Left ventricle myocardium inferior (tissue), 1 donor: ENCODE measurements at regions not wholly inside any gene's neighbourhood (a gene's known extent, or its start where the extent isn't known, plus 50 kb on each side); places are given as distances from the start of the nearest gene placed in this dataset.
A peak's percentile ranks its signal among the peaks of the same experiment; 100 is the strongest.

Experiments
- DNase-seq: peaks from one replicate; pipeline ENCODE4 v3.0.0-alpha.2; 2020
- H3K27ac ChIP-seq: fragments of 200-600 bp; replicated peaks from 2 replicates; pipeline ENCODE4 v1.8.0; 2021
- H3K27me3 ChIP-seq: fragments of 200-600 bp; 2 replicates; pipeline ENCODE4 v1.8.0; 2021; ENCODE audit warnings: low read depth
- H3K36me3 ChIP-seq: fragments of 200-600 bp; 2 replicates; pipeline ENCODE4 v1.8.0; 2021
- H3K4me1 ChIP-seq: fragments of 200-600 bp; 2 replicates; pipeline ENCODE4 v1.8.0; 2021
- H3K4me3 ChIP-seq: fragments of 200-600 bp; 2 replicates; pipeline ENCODE4 v1.8.0; 2021; ENCODE audit warnings: mild to moderate bottlenecking, moderate library complexity
- H3K9me3 ChIP-seq: fragments of 200-600 bp; replicated peaks from 2 replicates; pipeline ENCODE4 v1.8.0; 2021
- CTCF ChIP-seq: fragments of 200-600 bp; IDR thresholded peaks from 2 replicates; pipeline ENCODE4 v1.8.0; 2021; ENCODE audit warnings: antibody characterized with exemption, mild to moderate bottlenecking, borderline replicate concordance
- intact Hi-C: fragments of 100-400 bp; cut with micrococcal nuclease; formaldehyde crosslinking; loops from one replicate; pipeline ENCODE4 v1.11.0; 2022
- donor health status: DM: no; HTN: yes; CAD: no; lungs with severe emphysema.

- H3K36me3 ChIP-seq: no peaks in the 10 kb centered on the region
- peaks cover 17% of the 10 kb centered on the region for H3K4me1 ChIP-seq
- H3K27ac ChIP-seq: no peak overlapping the region
- no peak overlapping the region for H3K4me3 ChIP-seq
- no peak for TF ChIP-seq CTCF
- DNase-seq: no peak
- no peaks in the 10 kb centered on the region for H3K27me3 ChIP-seq
- intact Hi-C loops: no loop called here
- peaks cover 8% of the 10 kb centered on the region for H3K9me3 ChIP-seq
Observed at GRCh38 chr10:10860455-10860976, 157.2 kb upstream of the CELF2 start.

- H3K27ac ChIP-seq: no peak overlapping the region
- intact Hi-C loops: no loop called here
- no peaks in the 10 kb centered on the region for H3K27me3 ChIP-seq
- H3K36me3 ChIP-seq: no peaks in the 10 kb centered on the region
- peaks cover 8% of the 10 kb centered on the region for H3K9me3 ChIP-seq
- no peak overlapping the region for H3K4me3 ChIP-seq
- no peaks in the 10 kb centered on the region for H3K4me1 ChIP-seq
- DNase-seq: no peak
- TF ChIP-seq CTCF: no peak
Observed at GRCh38 chr10:10865303-10865702, 152.4 kb upstream of the CELF2 start.

GRCh38 chr10:10865913-10866312 is 151.8 kb upstream of the CELF2 start:
- no peak for DNase-seq
- no peak overlapping the region for H3K4me3 ChIP-seq
- H3K4me1 ChIP-seq: peaks cover 4% of the 10 kb centered on the region
- TF ChIP-seq CTCF: no peak
- H3K27me3 ChIP-seq: no peaks in the 10 kb centered on the region
- H3K9me3 ChIP-seq: peaks cover 8% of the 10 kb centered on the region
- intact Hi-C loops: no loop called here
- H3K27ac ChIP-seq: no peak overlapping the region
- no peaks in the 10 kb centered on the region for H3K36me3 ChIP-seq

GRCh38 chr10:10869592-10869991 is 148.1 kb upstream of the CELF2 start:
- no peaks in the 10 kb centered on the region for H3K36me3 ChIP-seq
- H3K4me1 ChIP-seq: peaks cover 35% of the 10 kb centered on the region
- H3K27ac ChIP-seq: no peak overlapping the region
- intact Hi-C loops: no loop called here
- no peak overlapping the region for H3K4me3 ChIP-seq
- no peak for DNase-seq
- H3K27me3 ChIP-seq: no peaks in the 10 kb centered on the region
- H3K9me3 ChIP-seq: no peaks in the 10 kb centered on the region
- no peak for TF ChIP-seq CTCF

GRCh38 chr10:10870523-10871241 is 147.0 kb upstream of the CELF2 start:
- no peak overlapping the region for H3K4me3 ChIP-seq
- H3K9me3 ChIP-seq: no peaks in the 10 kb centered on the region
- intact Hi-C loops: no loop called here
- no peaks in the 10 kb centered on the region for H3K27me3 ChIP-seq
- peak overlapping the region; percentile 81 for H3K27ac ChIP-seq
- H3K4me1 ChIP-seq: peaks cover 35% of the 10 kb centered on the region
- TF ChIP-seq CTCF: no peak
- DNase-seq: no peak
- no peaks in the 10 kb centered on the region for H3K36me3 ChIP-seq
